Glutamatergic neuron (in vitro differentiated cells): ENCODE measurements at regions not wholly inside any gene's neighbourhood (a gene's known extent, or its start where the extent isn't known, plus 50 kb on each side); places are given as distances from the start of the nearest gene placed in this dataset.

Source experiments
- DNase-seq: peaks from one replicate; pipeline ENCODE4 v3.0.0; 2022
- H3K27ac Mint-ChIP-seq: one replicate; pipeline ENCODE4 v1.8.0; 2020; ENCODE audit warnings: mild to moderate bottlenecking, mixed read lengths, inconsistent platforms; ENCODE audit not compliant: unreplicated experiment
- H3K27me3 Mint-ChIP-seq: one replicate; pipeline ENCODE4 v1.8.0; 2020; ENCODE audit warnings: mild to moderate bottlenecking, moderate library complexity, mixed read lengths, inconsistent platforms; ENCODE audit not compliant: unreplicated experiment
- H3K36me3 Mint-ChIP-seq: one replicate; pipeline ENCODE4 v1.8.0; 2020; ENCODE audit warnings: mild to moderate bottlenecking, mixed read lengths, inconsistent platforms; ENCODE audit not compliant: unreplicated experiment
- H3K4me1 Mint-ChIP-seq: one replicate; pipeline ENCODE4 v1.8.0; 2020; ENCODE audit warnings: mild to moderate bottlenecking, low read depth, mixed read lengths, inconsistent platforms; ENCODE audit not compliant: unreplicated experiment
- H3K4me3 Mint-ChIP-seq: one replicate; pipeline ENCODE4 v1.8.0; 2020; ENCODE audit warnings: mild to moderate bottlenecking, mixed read lengths, inconsistent platforms; ENCODE audit not compliant: unreplicated experiment
- H3K9me3 Mint-ChIP-seq: one replicate; pipeline ENCODE4 v1.8.0; 2020; ENCODE audit warnings: mild to moderate bottlenecking, moderate library complexity, mixed read lengths, inconsistent platforms; ENCODE audit not compliant: unreplicated experiment
- CTCF ChIP-seq: fragments of 200-600 bp; sonication (generic); IDR thresholded peaks from one replicate; pipeline ENCODE4 v1.5.0; 2021; ENCODE audit not compliant: partially characterized antibody, unreplicated experiment

- H3K27ac Mint-ChIP-seq = no peak overlapping the region
- no peak for TF ChIP-seq CTCF
- no peaks in the 10 kb centered on the region for H3K27me3 Mint-ChIP-seq
- no peak overlapping the region for H3K4me3 Mint-ChIP-seq
- H3K9me3 Mint-ChIP-seq = no peaks in the 10 kb centered on the region
- peaks cover 11% of the 10 kb centered on the region for H3K36me3 Mint-ChIP-seq
- H3K4me1 Mint-ChIP-seq = no peaks in the 10 kb centered on the region
- no peak for DNase-seq
Measured at GRCh38 chr3:66561367-66561766, 60.5 kb upstream of the LRIG1 start.

DNA sequence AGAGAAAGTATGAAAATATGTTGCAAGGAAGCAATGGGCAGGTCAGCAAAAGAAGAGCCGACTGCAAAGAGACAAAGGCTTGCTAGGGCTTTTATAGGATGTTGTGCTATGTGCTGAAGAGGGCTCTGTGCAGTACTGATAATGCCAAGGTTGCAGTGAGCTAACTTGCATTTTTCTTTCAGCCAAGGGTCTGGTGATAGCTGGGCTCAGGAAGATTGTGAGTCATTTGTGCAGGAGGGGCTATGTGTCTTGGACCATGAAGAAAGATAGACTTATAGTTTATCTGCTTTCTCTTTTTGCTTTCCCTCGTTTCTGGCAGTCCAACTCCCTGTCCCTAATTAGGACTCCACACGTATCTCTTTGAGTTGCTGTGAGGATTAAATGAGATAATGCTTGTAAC, 64.5 kb upstream of the LRIG1 start:
- Mint-ChIP-seq H3K4me3 (no peak overlapping the region), H3K27ac (no peak overlapping the region), H3K4me1 (no peaks in the 10 kb centered on the region), H3K9me3 (no peaks in the 10 kb centered on the region), H3K27me3 (no peaks in the 10 kb centered on the region), H3K36me3 (peaks cover 5% of the 10 kb centered on the region)
- no peak for DNase-seq
- no peak for TF ChIP-seq CTCF

DNA sequence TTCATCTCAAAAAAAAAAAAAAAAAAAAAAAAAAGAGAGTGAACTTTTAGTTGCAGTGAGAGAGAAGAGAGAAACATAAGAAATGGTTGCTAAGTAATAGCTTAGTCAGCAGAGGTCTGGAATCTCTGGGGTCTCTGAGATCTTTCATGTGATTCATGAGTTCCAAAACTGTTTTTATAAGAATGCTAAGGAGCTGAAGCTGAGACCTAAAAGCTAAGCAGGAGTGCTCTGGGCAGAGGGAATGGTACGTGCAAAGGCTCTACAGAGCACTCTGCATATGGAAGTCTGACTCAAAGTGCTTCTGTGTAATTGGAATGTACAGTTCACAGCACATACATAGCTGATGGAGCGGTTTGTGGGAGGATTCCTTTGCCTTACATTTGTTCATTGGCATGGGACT, 66.3 kb upstream of the LRIG1 start:
- Mint-ChIP-seq H3K4me3 (no peak overlapping the region), H3K36me3 (no peaks in the 10 kb centered on the region), H3K27me3 (no peaks in the 10 kb centered on the region), H3K27ac (no peak overlapping the region), H3K4me1 (no peaks in the 10 kb centered on the region), H3K9me3 (no peaks in the 10 kb centered on the region)
- no peak for DNase-seq
- no peak for TF ChIP-seq CTCF

DNA sequence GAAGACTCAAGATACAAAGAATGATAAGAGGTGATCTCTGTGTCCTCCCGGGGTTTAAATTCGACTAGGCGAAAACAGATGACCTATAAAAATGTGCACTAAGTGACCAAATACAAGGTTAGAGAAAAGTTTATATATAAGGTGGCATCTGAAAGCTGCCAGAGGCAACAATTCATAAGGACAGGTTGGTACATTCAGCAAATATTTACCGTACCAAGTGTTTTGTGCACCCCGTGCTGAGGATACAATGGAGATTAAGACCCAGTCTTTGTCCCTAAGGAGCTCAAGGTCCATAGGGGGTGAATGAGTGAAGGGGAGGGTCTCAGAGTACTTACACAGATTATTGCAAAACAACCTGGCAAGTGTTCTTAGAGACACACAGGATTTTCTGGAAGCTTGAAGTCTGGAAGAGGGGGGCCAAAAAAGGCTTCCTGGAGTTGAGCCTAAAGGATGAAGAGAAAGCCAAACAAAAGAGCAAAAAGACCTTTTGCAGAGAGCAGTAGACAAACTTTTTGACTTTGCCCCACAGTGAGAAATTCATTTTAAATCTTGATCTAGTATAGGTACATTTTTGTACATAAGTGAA, 71.4 kb upstream of the LRIG1 start:
- Mint-ChIP-seq H3K9me3 (no peaks in the 10 kb centered on the region), H3K27me3 (no peaks in the 10 kb centered on the region), H3K36me3 (no peaks in the 10 kb centered on the region), H3K4me1 (peaks cover 2% of the 10 kb centered on the region), H3K27ac (no peak overlapping the region), H3K4me3 (no peak overlapping the region)
- no peak for DNase-seq
- no peak for TF ChIP-seq CTCF

DNA sequence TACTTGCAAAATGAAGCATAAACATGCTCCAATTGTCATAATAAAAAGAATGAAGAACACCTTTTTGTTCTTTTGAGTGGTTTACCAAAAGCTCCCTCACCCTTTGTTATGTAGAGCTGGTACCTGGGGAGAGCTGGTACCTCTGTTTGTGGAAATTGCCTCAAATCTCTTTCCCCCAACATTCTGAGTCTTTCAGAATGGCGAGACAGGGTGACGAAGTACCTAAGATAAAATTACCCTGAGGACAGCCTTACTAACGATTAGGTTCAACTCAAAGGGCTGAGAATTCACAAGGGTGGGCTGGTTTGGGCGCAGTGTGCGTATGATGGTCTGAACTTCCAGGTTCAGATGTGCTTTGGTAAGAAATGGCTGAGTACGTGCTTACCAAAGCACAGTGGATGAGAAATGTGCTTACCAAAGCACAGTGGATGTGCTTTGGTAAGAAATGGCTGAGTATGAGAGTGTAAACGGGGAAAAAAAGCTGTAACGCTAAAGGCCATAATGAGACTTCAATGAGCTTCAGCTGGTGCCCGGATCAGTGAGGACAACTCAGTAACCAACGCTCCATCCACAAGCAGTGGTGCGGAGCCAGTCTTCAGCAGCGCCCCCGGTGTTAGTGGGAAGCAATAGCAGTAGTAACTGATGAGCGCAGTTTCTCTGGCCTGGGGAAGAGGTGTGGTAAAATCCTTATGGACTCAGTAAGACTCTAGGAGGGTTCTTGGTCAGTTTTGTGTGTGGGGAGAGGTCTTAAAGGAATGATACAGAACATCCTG, 72.3 kb upstream of the LRIG1 start:
- peak; percentile 77 for DNase-seq
- Mint-ChIP-seq H3K9me3 (no peaks in the 10 kb centered on the region), H3K36me3 (no peaks in the 10 kb centered on the region), H3K27ac (no peak overlapping the region), H3K4me3 (no peak overlapping the region), H3K27me3 (no peaks in the 10 kb centered on the region), H3K4me1 (peaks cover 2% of the 10 kb centered on the region)
- TF ChIP-seq CTCF = peak; percentile 72
